PC-9 (cell line): ENCODE measurements at regions not wholly inside any gene's neighbourhood (a gene's known extent, or its start where the extent isn't known, plus 50 kb on each side); places are given as distances from the start of the nearest gene placed in this dataset.

Experiments used
- BruUV-seq: library from RNA; stranded (reverse); fragments of 400-500 nt; replicated peaks from 2 replicates; lab custom pipeline; 2021; lab: Mats Ljungman, UMichigan
- CTCF ChIA-PET: fragments of 300-600 bp; sonication (Branson Sonifier 250); formaldehyde crosslinking; loops from one replicate; lab custom pipeline; 2022; ENCODE audit warnings: antibody characterized with exemption; lab: Charles Lee
- POLR2A ChIA-PET: fragments of 300-600 bp; sonication (Branson Sonifier 250); formaldehyde crosslinking; loops from one replicate; lab custom pipeline; 2022; ENCODE audit warnings: antibody characterized with exemption; ENCODE audit not compliant: unreplicated experiment; lab: Charles Lee
- DNase-seq, 2 experiments: peaks; one replicate each; pipeline versions ENCODE4 v3.0.0 to v3.0.0-alpha.2; 2015 to 2022; ENCODE audit warnings: mixed read lengths in 1 of 2
- H2AFZ ChIP-seq: fragments of 200-600 bp; sonication (generic); 2 replicates; pipeline ENCODE4 v1.8.1; 2017; ENCODE audit warnings: antibody characterized with exemption
- H3F3A ChIP-seq: fragments of 200-600 bp; sonication (generic); 2 replicates; pipeline ENCODE4 v1.8.1; 2017; ENCODE audit warnings: antibody characterized with exemption, mild to moderate bottlenecking, low read depth; ENCODE audit not compliant: insufficient read depth
- H3K27ac ChIP-seq: fragments of 200-600 bp; sonication (generic); 2 replicates; pipeline ENCODE4 v1.6.1; 2016; ENCODE audit warnings: mixed run types
- H3K27me3 ChIP-seq: fragments of 200-600 bp; sonication (generic); 2 replicates; pipeline ENCODE4 v1.6.1; 2016; ENCODE audit warnings: low read depth, mixed run types; ENCODE audit not compliant: insufficient read depth
- H3K36me3 ChIP-seq: fragments of 200-600 bp; sonication (generic); 2 replicates; pipeline ENCODE4 v1.6.1; 2016; ENCODE audit warnings: low read depth, mixed run types
- H3K4me1 ChIP-seq: fragments of 200-600 bp; sonication (generic); replicated peaks from 2 replicates; pipeline ENCODE4 v1.6.1; 2016; ENCODE audit warnings: mixed run types; ENCODE audit not compliant: insufficient read depth
- H3K4me2 ChIP-seq: fragments of 200-600 bp; sonication (generic); 2 replicates; pipeline ENCODE4 v1.6.1; 2017; ENCODE audit warnings: mixed run types
- H3K4me3 ChIP-seq: fragments of 200-600 bp; sonication (generic); 2 replicates; pipeline ENCODE4 v1.6.1; 2016; ENCODE audit warnings: mixed run types
- H3K79me2 ChIP-seq: fragments of 200-600 bp; sonication (generic); 2 replicates; pipeline ENCODE4 v1.6.1; 2017; ENCODE audit warnings: low read depth, mixed run types
- H3K9me2 ChIP-seq: fragments of 200-600 bp; sonication (generic); 2 replicates; pipeline ENCODE4 v1.8.1; 2017; ENCODE audit warnings: mild to moderate bottlenecking; ENCODE audit not compliant: insufficient read depth
- H3K9me3 ChIP-seq: fragments of 200-600 bp; sonication (generic); 2 replicates; pipeline ENCODE4 v1.8.1; 2016; ENCODE audit warnings: low read depth; ENCODE audit not compliant: insufficient read depth
- H4K20me1 ChIP-seq: fragments of 200-600 bp; sonication (generic); 2 replicates; pipeline ENCODE4 v1.8.1; 2017; ENCODE audit not compliant: insufficient read depth
- EZH2 ChIP-seq: fragments of 200-600 bp; sonication (generic); IDR thresholded peaks from 2 replicates; pipeline ENCODE4 v1.8.0; 2017; ENCODE audit warnings: antibody characterized with exemption, low read depth
- intact Hi-C: fragments of 100-400 bp; cut with micrococcal nuclease; formaldehyde crosslinking; loops from one replicate; pipeline ENCODE4 v1.10.0; 2022; ENCODE audit not compliant: unreplicated experiment
- TF ChIP-seq, protein P1 (sequence below): fragments of 200-600 bp; sonication (generic); conservative IDR thresholded peaks from 2 replicates; pipeline ENCODE4 v1.6.1; 2017; ENCODE audit warnings: mixed run types, antibody characterized with exemption, mild to moderate bottlenecking, moderate library complexity

DNA sequence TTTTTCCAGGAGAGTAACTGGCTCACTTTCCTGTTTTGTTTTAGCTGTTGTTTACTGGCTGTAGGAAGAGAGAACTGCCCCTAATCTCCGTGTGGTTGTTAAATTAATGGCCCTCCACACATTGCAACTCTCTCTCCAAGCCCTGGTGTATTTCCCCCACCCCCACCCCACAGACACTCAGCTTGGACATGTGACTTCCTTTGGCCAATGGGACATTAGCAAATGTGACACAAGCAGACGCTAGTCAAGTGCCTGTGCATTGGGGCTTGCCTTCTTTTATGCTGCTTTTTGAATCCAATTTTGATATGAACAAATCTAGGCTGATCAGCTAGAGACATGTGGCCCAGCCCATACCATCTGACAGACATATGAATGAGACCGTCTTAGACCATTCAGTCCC, 59.6 kb upstream of the TAB3 start:
- Histone ChIP-seq H3K27me3 (no peaks in the 10 kb centered on the region), H3K9me3 (no peaks in the 10 kb centered on the region), H3K79me2 (no peaks in the 10 kb centered on the region), H3K4me2 (no peak overlapping the region), H3K4me1 (peaks cover 13% of the 10 kb centered on the region; the same call in 1 of the 2 replicates), H2AFZ (no peak overlapping the region), H3K4me3 (no peak overlapping the region), H3K27ac (no peak overlapping the region), H4K20me1 (no peaks in the 10 kb centered on the region), H3K36me3 (no peaks in the 10 kb centered on the region), H3F3A (0 out of 2 replicates have a peak, but pooled peaks cover 4% of the 10 kb centered on the region), H3K9me2 (no peaks in the 10 kb centered on the region)
- no TSS peak for BruUV-seq
- ChIA-PET CTCF (no interaction called here), POLR2A (no interaction called here)
- TF ChIP-seq, protein P1, sequence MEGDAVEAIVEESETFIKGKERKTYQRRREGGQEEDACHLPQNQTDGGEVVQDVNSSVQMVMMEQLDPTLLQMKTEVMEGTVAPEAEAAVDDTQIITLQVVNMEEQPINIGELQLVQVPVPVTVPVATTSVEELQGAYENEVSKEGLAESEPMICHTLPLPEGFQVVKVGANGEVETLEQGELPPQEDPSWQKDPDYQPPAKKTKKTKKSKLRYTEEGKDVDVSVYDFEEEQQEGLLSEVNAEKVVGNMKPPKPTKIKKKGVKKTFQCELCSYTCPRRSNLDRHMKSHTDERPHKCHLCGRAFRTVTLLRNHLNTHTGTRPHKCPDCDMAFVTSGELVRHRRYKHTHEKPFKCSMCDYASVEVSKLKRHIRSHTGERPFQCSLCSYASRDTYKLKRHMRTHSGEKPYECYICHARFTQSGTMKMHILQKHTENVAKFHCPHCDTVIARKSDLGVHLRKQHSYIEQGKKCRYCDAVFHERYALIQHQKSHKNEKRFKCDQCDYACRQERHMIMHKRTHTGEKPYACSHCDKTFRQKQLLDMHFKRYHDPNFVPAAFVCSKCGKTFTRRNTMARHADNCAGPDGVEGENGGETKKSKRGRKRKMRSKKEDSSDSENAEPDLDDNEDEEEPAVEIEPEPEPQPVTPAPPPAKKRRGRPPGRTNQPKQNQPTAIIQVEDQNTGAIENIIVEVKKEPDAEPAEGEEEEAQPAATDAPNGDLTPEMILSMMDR, result no peak
- TF ChIP-seq EZH2, result no peak
- DNase-seq, result no peak
- intact Hi-C loops, result no loop called here

DNA sequence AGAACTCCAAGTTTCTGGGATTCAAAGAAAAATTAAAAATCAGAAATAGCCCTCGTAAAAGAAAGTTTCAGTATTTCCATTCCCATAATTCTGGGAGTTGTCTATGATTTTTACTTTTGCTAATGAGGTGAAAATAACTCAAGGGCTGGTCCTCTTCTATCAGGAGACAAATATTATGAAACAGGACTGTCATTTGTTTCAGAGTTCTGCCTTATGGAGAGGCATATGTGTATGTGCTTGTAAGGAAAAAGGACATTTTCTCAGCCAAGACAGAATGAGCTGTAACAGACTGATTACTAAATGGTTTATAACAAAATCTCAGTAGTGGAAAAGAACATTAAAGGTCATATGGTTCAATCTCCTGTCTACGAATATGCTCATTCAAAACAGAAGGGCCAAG, 59.0 kb upstream of the TAB3 start:
- no peak for DNase-seq
- H4K20me1 ChIP-seq, result no peaks in the 10 kb centered on the region
- H3K4me1 ChIP-seq, result peaks cover 13% of the 10 kb centered on the region; the same call in 1 of the 2 replicates
- H3K9me2 ChIP-seq, result no peaks in the 10 kb centered on the region
- TF ChIP-seq, protein P1, result no peak
- TF ChIP-seq EZH2, result no peak
- intact Hi-C loops, result no loop called here
- H3K36me3 ChIP-seq, result no peaks in the 10 kb centered on the region
- no peaks in the 10 kb centered on the region for H3K79me2 ChIP-seq
- 0 out of 2 replicates have a peak, but pooled peaks cover 4% of the 10 kb centered on the region for H3F3A ChIP-seq
- BruUV-seq, result no TSS peak
- CTCF ChIA-PET, result no interaction called here
- H3K9me3 ChIP-seq, result no peaks in the 10 kb centered on the region
- no peak overlapping the region for H3K4me3 ChIP-seq
- POLR2A ChIA-PET, result no interaction called here
- no peak overlapping the region for H2AFZ ChIP-seq
- no peak overlapping the region for H3K27ac ChIP-seq
- no peaks in the 10 kb centered on the region for H3K27me3 ChIP-seq
- H3K4me2 ChIP-seq, result no peak overlapping the region

DNA sequence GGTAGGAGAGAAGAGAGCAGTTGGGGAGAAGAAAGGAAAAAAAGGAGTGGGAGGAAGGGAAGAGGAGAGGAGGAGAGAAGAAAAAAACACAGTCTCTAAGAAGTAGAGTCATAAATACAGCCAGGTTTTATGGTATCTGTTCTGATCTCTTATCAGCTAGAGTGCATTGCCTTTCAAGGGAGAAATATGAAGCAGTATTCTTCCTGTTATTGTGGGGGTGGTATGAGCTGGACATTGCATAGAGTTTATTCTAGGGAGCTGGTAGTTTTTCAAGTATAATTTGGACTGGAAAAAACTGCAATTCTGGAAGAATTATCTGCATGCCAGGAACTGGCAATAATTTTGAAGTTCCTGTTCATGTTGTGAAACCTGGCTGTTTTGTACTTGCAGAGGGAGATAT, 54.9 kb upstream of the TAB3 start:
- ChIA-PET POLR2A (interaction anchor here (0.7 to 1.0 kb wide), 2 partner anchors 54 to 96 kb away, joined by 4 to 7 read pairs; no protein-coding TSS in a partner anchor), CTCF (no interaction called here)
- Histone ChIP-seq H3K27me3 (no peaks in the 10 kb centered on the region), H3K4me1 (peaks cover 8% of the 10 kb centered on the region), H3K4me2 (peak overlapping the region; percentile 28; the same call in 1 of the 2 replicates), H3F3A (0 out of 2 replicates have a peak, but pooled peaks cover 6% of the 10 kb centered on the region), H3K36me3 (no peaks in the 10 kb centered on the region), H3K4me3 (no peak overlapping the region), H3K27ac (peak overlapping the region; percentile 34; the same call in 1 of the 2 replicates), H4K20me1 (no peaks in the 10 kb centered on the region), H2AFZ (no peak overlapping the region), H3K9me2 (no peaks in the 10 kb centered on the region), H3K9me3 (no peaks in the 10 kb centered on the region), H3K79me2 (no peaks in the 10 kb centered on the region)
- intact Hi-C loops, result loop anchor here (5.0 kb wide), 1 partner anchor 57 kb away; the partner anchor contains the start of gene TAB3
- BruUV-seq, result no TSS peak
- no peak for TF ChIP-seq EZH2
- TF ChIP-seq, protein P1, result no peak
- DNase-seq, result no peak
